Liver (tissue), 3 donors: ENCODE measurements at regions not wholly inside any gene's neighbourhood (a gene's known extent, or its start where the extent isn't known, plus 50 kb on each side); places are given as distances from the start of the nearest gene placed in this dataset.

Source experiments
- CTCF ChIP-seq: fragments of 150-350 bp; IDR thresholded peaks from 2 replicates; pipeline ENCODE4 v1.5.1; 2017; ENCODE audit warnings: improper control_type of control experiment, low read depth, low read length; ENCODE audit not compliant: missing input control
- EGR1 ChIP-seq, 2 donors: IDR thresholded peaks; 2 replicates each; pipeline ENCODE4 v1.6.1; 2016 to 2018; ENCODE audit warnings: antibody characterized with exemption in 2 of 2, low read depth in 2 of 2
- GABPA ChIP-seq, 2 donors: IDR thresholded peaks in 1 of 2; conservative IDR thresholded peaks in 1 of 2; 2 replicates each; pipeline ENCODE4 v1.6.1; 2016; ENCODE audit warnings: antibody characterized with exemption in 2 of 2, mild to moderate bottlenecking in 1 of 2, moderate library complexity in 1 of 2
- MAX ChIP-seq: IDR thresholded peaks from 2 replicates; pipeline ENCODE4 v1.6.1; 2016; ENCODE audit warnings: antibody characterized with exemption
- REST ChIP-seq: IDR thresholded peaks from 2 replicates; pipeline ENCODE4 v1.6.1; 2016; ENCODE audit warnings: antibody characterized with exemption, mild to moderate bottlenecking
- TAF1 ChIP-seq: conservative IDR thresholded peaks from 2 replicates; pipeline ENCODE4 v1.6.1; 2016; ENCODE audit warnings: antibody characterized with exemption, mild to moderate bottlenecking
- YY1 ChIP-seq: IDR thresholded peaks from 2 replicates; pipeline ENCODE4 v1.6.1; 2016; ENCODE audit warnings: antibody characterized with exemption, mild to moderate bottlenecking
- donor health status: healthy.
- donor health status: healthy.

- TF ChIP-seq CTCF (no peak), GABPA (IDR thresholded peaks at IDR 0.05 in 1 of 2, conservative IDR thresholded peaks at IDR 0.05 in 1 of 2) (no peak), EGR1 (IDR thresholded peaks at IDR 0.05; ENCODE audit: low read depth in 2 of 2) (no peak), MAX (no peak), REST (no peak), YY1 (no peak), TAF1 (no peak)
Measured at GRCh38 chr18:75752740-75753263, 325.3 kb upstream of the SMIM21 start.
